ENCODE measurements at regions not wholly inside any gene's neighbourhood (a gene's known extent, or its start where the extent isn't known, plus 50 kb on each side); places are given as distances from the start of the nearest gene placed in this dataset.

GRCh38 chr17:62913991-62914570 lies 52.0 kb upstream of the TANC2 start:
- no peak for DNase-seq (ENCODE audit: low spot score)

- DNase-seq (ENCODE audit: low spot score), result no peak
Observed at GRCh38 chr17:62912363-62912762, 53.7 kb upstream of the TANC2 start.

- no peak for DNase-seq (ENCODE audit: low spot score)
Observed at GRCh38 chr17:62911114-62911513, 54.9 kb upstream of the TANC2 start.

- no peak for DNase-seq (ENCODE audit: low spot score)
Observed at GRCh38 chr17:62910277-62910676, 55.8 kb upstream of the TANC2 start.

- no peak for DNase-seq (ENCODE audit: low spot score)
Observed at GRCh38 chr17:62907961-62908360, 58.1 kb upstream of the TANC2 start.

GRCh38 chr17:62906881-62907280 lies 59.2 kb upstream of the TANC2 start:
- DNase-seq (ENCODE audit: low spot score), result no peak

GRCh38 chr17:62905233-62905632 lies 60.8 kb upstream of the TANC2 start:
- DNase-seq (ENCODE audit: low spot score), result no peak

- DNase-seq (ENCODE audit: low spot score), result no peak
Observed at GRCh38 chr17:62902531-62903220, 63.4 kb upstream of the TANC2 start.

- DNase-seq (ENCODE audit: low spot score), result no peak
Observed at GRCh38 chr17:62901544-62901943, 64.5 kb upstream of the TANC2 start.

GRCh38 chr17:62900096-62900495 lies 65.9 kb upstream of the TANC2 start:
- no peak for DNase-seq (ENCODE audit: low spot score)

GRCh38 chr17:62899361-62899760 lies 66.7 kb upstream of the TANC2 start:
- peak; percentile 57 for DNase-seq (ENCODE audit: low spot score)

- no peak for DNase-seq (ENCODE audit: low spot score)
Observed at GRCh38 chr17:62898239-62898864, 67.7 kb upstream of the TANC2 start.

- DNase-seq (ENCODE audit: low spot score), result no peak
Observed at GRCh38 chr17:62897706-62898105, 68.3 kb upstream of the TANC2 start.

GRCh38 chr17:62895320-62896301 lies 70.4 kb upstream of the TANC2 start:
- DNase-seq (ENCODE audit: low spot score), result peak; percentile 64

GRCh38 chr17:62892870-62893338 lies 73.1 kb upstream of the TANC2 start:
- peak; percentile 75 for DNase-seq (ENCODE audit: low spot score)

- DNase-seq (ENCODE audit: low spot score), result peak; percentile 25
Observed at GRCh38 chr17:62892061-62892675, 73.9 kb upstream of the TANC2 start.

- no peak for DNase-seq (ENCODE audit: low spot score)
Observed at GRCh38 chr17:62891659-62892058, 74.4 kb upstream of the TANC2 start.

GRCh38 chr17:62888765-62889164 lies 77.3 kb upstream of the TANC2 start:
- no peak for DNase-seq (ENCODE audit: low spot score)

GRCh38 chr17:62888148-62888547 lies 77.9 kb upstream of the TANC2 start:
- no peak for DNase-seq (ENCODE audit: low spot score)

GRCh38 chr17:62887437-62887836 lies 78.6 kb upstream of the TANC2 start:
- no peak for DNase-seq (ENCODE audit: low spot score)

- no peak for DNase-seq (ENCODE audit: low spot score)
Observed at GRCh38 chr17:62884781-62885180, 76.7 kb upstream of the MARCHF10 start.

- DNase-seq (ENCODE audit: low spot score), result no peak
Observed at GRCh38 chr17:62882878-62883277, 74.8 kb upstream of the MARCHF10 start.
